HUDEP-2 (cell line): ENCODE measurements at regions not wholly inside any gene's neighbourhood (a gene's known extent, or its start where the extent isn't known, plus 50 kb on each side); places are given as distances from the start of the nearest gene placed in this dataset.
"Not testable (repeated sequence)": the region's sequence is repeated elsewhere in the genome, so short reads cannot be mapped to it uniquely, and the experiment has no call there.

Experiments used
- DNase-seq, 76 experiments: peaks; one replicate each; lab custom pipeline; 2025; ENCODE audit not compliant: unreplicated experiment in 76 of 76; lab: John Stamatoyannopoulos, UW

DNA sequence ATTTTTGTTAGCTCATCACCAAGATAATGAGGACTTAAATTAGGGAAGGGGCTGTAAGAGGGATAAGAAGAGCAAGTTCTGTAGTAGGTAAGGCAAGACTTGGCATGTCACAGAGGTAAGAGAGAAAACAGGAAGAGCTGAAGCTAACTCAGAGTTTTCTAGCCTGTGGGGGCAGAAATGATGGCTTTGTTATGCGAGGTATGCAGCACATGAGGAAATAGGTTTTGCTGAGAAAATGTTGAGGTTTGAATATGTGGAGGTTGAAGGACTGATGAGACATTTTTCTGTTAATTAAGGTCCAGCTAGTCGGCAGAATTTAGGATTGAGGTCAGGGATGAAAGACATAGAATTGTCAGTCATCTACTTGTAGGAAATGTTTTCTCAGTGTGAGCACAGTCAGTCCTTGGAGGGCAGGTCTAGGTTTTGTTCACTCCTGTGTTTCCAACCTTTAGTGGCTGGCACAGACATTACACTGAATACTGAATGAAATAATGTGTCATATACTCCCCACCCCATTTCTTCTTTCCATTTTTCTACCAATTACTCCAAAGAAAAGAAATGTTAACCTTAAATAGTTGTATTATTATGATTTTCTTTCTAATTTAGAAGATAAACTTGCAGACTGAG, 154.0 kb upstream of the AADAT start:
- no peak for DNase-seq

DNA sequence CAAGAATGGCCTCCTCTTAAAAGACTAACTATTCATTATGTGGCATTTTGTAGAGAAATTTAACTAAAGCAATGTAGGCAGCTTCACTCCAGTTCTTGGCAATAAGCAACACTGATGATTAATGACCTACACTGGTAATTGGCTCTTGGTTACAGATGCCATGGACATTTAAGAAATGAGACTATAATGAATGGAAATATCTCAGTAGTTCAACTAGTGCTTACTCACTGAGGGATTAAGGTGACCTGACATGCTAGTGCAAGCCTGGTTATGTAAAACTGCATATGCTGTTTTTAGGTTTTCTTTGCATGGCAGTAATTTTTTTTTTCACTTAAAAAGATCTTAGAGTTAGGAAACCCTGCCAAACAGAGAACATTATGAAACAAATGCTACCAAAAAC, 152.7 kb upstream of the AADAT start:
- DNase-seq = no peak

DNA sequence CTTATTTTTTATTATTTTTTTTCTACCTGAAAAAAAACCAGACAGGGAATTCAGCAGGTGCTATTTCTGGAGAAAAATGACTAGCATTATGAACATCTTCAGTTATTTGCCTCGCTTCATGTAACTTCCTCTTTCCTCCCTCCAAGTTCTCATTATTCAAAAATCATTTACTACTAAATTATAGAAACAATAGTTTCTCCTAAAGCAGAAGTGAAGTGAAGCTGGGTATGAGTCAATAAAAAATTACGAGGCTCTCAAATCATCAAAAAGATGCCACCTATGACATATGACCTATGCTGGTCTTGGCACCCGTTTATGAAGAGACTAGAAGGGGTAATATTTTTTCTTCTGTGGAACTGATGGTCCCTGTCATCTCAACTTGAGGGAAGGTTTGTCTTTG, 145.0 kb upstream of the AADAT start:
- no peak for DNase-seq

DNA sequence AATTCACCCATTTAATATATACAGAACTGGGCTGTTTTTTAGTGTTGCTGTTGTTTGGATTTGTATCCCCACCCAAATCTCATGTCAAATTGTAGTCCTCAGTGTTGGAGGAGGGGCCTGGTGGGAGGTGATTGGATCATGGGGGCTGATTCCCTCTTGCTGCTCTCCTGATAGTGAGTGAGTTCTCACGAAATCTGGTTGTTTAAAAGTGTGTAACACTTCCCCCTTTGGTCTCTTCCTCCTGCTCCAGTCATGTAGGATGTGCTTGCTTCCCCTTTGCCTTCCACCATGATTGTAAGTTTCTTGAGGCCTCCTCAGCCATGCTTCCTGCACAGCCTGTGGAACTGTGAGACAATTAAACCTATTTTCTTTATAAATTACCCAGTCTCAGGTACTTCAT, 141.6 kb upstream of the AADAT start:
- no peak for DNase-seq

DNA sequence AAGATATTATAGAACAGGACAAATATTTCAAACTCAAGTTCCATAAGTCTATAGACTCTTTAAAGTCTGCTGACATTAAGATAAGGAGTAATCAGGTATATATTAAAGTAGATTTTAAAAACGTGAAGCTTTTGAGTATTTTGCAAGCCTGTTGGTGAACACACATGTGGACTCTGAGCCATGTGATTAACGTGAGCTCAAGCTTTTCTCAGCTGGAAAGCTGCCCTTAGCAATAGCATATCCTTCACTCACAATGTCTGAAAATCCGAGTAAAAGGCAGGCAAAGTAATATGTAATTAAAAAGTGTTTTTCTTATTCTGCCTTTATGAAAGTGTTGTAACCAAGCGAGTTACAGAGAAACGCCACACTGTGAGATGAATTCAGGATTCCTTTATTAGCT, 140.5 kb upstream of the AADAT start:
- DNase-seq = no peak

DNA sequence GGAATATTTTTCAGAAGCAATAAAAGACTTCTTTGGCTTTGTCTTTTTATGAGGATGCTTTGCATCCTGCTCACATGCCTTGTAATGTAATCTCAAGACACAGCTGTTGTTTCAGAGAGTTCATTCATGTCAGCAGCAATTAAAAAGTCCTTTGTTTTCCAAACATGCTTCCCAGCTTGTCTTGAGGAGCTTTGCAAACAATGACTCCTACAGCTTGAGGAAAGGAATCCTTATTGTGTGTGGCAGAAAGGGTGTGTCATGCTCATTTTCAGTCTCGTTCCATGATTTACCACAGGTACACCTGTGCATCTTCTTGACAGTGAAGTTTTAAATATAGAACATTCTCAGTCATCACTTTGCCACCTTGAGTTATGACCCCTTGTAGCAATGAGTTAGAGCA, 139.2 kb upstream of the AADAT start:
- no peak for DNase-seq

DNA sequence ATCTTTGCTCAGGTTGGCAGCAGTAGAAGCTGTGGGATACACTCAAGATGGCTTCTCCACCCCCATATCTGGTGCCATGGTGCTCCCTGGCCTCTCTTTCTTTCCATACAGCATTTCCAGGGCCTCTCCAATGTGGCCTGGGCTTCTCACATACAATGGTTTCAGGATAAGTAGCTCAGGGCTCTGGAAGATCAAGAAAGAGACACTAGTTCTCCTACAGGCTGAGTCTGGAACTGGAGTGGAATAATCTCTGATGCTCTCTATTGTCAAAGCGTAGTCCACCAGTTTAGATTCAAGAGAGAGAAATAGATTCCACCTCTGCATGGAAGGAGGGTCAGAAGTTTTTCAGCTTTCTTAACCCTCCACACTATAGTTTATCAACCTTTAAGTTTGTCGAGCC, 138.2 kb upstream of the AADAT start:
- DNase-seq = no peak

DNA sequence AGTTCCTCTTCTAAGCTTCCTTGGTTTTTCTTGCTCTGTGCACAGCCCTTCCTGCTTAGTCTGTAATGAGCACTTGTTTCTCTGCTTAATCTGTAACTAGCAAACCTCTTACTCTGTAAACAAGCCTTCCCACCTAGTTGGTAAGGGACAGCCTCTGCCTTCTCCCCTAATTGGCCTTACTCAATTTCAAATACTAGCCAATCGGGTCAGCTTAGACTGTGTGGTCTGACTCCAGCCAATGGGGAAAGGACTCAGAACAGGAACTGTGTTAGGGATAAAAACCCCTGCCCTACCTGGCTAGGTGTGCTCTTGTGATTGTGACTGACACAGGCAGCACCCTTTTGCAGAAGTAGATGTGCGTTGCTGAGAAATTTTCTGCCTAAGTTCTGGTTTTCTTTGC, 136.5 kb upstream of the AADAT start:
- no peak for DNase-seq

DNA sequence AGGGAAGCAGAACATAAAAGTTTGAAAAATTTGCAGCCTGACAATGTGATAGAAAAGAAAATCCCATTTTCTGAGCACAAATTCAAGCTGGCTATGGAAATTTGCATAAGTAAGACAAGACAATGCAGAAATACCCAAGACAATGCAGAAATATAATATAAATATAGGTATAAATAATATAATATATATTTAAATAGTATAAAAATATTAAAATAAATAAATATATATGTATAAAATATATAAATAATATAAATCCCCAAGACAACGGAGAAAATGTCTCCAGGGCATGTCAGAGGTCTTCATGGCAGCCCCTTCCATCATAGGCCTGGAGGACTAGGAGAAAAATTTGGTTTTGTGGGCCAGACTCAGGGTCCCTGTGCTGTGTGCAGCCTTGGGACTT, 125.0 kb upstream of the AADAT start:
- DNase-seq = no peak

DNA sequence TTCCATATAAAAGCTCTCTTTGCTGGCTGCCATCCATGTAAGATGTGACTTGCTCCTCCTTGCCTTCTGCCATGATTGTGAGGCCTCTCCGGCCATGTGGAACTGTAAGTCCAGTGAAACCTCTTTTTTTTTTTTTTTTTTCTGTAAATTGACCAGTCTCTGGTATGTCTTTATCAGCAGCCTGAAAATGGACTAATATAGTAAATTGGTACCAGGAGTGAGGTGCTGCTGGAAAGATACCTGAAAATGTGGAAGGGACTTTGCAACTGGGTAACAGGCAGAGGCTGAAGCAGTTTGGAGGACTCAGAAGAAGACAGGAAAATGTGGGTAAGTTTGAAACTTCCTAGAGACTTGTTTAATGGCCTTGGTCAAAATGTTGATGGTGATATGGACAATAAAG, 124.3 kb upstream of the AADAT start:
- no peak for DNase-seq

DNA sequence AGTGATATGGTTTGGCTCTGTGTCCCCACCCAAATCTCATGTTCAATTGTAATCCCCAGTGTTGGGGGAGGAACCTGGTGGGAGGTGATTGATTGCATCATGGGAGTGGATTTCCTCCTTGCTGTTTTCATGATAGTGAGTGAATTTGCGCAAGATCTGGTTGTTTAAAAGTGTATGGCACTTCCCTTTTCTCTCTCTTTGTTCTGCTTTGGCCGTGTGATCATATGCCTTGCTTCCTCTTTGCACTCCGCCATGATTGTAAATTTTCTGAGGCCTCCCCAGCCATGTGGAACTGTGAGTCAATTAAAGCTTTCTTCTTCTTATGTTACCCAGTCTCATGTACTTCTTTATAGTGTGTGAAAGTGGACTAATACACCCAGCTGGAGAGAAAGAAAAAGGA, 113.0 kb upstream of the AADAT start:
- no peak for DNase-seq

DNA sequence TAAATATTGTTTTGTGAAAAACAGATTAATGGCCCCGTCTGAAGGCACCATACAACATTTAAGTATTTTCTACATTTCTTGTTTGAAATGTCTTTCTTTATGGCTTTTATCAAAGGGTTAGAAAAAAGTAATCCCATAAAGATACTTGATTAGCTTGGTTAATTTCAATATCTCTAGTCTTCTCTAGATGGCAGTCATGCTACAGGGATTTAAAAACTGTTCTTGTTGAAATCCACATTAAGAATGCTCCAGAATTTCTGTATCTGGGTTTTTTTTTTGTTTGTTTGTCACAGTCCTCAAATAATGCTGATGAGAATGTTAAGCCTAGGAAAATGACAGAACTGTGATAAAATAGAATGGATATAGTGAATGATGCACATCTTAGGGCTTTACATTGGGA, 109.0 kb upstream of the AADAT start:
- DNase-seq = no peak

DNA sequence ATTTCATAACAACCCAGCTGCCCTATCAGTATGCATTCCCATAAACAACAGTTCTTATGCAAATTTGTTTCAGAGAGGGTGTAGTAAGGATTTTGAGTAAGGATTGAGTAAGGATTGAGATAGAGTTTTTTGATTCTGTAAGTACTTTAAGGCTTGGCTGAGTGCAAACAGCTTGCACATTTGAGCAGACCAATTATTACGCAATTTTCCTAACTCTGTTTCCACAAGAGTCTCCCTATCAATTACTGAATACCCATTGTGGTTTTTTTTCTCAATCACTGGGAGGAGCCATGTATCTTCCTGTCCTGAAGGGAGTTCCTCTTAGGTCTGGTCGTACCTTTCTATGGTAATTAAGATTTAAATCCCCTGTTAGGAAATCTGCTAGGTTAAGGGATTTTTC, 105.0 kb upstream of the AADAT start:
- DNase-seq = not testable (repeated sequence)

DNA sequence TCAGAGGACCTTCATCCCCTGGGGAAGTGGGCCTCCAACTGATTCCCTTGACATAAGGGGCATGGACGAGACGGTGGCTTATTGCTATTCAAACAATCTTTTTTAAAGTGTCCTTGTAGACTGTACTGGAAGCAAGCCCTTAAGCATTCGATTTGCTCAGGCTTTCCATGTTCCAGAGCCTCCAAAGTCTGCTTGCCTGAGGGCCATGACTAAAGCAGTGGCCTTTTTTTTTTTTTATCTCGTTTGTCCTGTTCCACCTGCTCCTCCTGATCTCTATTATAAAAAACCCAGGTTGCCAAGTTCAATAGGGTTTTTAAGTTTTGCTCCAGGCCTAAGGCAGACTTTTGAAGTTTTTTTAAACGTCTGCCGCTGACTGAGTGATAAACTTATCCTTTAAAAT, 103.7 kb upstream of the AADAT start:
- no peak for DNase-seq

DNA sequence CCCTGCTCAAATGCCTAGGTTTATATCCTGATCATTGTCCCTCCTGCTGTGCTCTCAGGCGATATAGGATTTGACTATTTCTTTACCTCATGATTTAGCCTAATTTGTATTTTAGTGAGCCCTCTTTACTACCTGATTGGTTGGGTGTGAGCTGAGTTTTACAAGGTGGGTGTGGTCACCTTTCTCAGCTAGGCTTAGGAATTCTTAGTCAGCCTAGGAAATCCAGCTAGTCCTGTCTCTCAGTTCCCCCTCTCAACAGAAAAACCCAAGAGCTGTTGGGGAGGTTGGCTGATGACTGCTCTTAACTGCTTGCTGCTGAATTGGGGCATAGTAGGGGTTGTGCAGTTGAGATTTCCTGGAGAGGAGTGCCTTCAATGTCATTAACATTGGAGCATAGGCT, 100.5 kb upstream of the AADAT start:
- DNase-seq = no peak

DNA sequence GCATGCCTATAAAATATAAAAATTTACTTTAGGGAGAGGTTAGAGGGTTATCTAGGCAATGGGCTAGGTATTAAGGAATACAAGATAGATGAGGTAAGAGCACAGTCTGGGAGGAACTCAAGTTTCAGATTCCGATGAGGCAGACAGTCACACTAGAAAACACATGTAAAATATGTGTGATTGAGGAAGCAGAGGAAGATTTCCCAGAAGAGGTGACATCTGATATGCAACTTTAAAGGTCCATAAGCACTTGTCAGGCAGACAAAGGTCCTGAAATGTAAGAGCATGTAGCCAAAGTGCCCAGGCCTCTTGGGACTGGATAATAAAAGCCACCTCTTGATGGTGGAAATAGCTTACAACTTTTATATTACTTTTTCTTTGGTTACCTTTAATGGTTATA, 81.1 kb upstream of the AADAT start:
- no peak for DNase-seq

DNA sequence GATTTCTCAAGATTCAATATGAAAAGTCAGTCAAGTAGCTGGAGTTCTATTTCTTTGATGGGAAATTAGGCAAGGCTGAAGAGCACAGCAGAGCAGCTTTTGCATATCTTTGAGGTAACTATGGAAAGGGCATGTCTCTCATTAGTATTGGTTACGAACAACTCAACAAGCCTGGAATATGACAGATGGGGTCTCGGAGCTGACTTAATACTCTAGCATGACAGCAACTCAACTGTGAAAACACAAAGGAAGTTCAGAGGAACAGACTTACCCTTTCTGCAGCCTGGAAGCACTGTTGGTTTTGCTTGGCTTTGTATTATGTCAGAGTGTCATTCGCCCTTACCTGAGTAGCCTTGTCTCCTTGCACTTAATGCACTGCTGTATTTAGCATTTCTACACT, 79.9 kb upstream of the AADAT start:
- no peak for DNase-seq

DNA sequence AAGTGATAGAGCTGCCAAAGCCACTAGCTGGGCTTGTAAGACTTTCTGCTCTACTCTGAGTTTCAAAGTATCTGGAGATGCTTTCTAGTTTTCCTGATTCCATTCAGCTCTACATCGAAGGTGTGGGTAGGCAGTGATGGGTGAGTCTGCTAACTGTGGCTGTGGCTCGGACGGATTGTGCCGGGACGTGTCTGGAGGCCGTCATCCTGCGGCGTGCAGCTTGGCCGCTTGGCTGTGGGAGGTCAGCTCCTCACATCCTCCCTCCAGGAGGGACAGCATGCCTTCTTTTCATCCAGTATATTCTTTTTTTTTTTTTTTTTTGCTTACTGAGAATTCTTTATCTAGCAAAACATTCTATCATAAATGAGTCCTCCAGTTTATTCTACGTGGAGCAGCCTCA, 77.9 kb upstream of the AADAT start:
- no peak for DNase-seq

DNA sequence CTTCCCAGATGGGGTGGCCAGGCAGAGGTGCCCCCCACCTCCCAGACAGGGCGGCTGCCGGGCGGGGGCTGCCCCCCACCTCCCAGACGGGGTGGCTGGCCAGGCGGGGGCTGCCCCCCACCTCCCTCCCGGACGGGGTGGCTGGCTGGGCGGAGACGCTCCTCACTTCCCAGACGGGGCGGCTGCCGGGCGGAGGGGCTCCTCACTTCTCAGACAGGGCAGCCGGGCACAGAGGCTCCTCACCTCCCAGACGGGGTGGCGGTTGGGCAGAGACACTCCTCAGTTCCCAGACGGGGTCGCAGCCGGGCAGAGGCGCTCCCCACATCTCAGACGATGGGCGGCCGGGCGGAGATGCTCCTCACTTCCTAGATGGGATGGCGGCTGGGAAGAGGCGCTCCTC, 76.4 kb upstream of the AADAT start:
- not testable (repeated sequence) for DNase-seq

DNA sequence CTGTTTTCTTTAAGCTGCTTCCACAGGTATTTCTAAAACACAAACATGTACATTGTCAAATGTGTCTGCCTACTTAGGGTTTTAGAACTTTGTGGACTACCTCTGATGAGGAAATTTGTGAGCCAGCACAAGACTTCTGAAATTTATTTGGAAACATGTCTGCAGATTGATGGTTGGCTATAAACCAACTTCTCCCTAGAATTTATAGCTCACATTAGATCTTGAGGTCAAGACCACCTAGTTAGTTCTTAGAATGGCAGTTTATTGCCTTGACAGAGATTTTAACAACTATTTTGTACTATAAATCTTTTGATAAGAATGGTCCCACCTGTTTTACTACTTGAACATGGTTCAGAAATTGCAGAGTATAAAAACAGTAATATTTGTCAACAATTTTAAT, 72.7 kb upstream of the AADAT start:
- no peak for DNase-seq

DNA sequence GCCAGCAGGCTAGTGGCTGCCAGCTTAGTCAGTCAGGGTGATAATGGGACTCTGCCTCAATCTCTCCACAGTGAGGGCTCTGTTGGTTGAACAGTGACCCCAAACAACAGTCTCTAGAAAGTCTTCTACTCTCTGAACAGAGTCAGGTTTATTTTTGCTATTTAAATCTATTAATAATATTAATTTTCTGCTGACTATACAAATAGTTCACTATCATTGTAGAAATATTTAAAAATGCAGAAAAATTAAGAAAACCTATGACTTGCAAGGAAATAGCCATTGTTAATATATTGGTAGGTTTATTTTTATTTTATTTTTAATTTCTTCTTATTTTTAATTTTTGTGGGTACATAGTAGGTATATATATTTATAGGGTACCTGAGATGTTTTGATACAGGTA, 67.9 kb upstream of the AADAT start:
- DNase-seq = no peak

DNA sequence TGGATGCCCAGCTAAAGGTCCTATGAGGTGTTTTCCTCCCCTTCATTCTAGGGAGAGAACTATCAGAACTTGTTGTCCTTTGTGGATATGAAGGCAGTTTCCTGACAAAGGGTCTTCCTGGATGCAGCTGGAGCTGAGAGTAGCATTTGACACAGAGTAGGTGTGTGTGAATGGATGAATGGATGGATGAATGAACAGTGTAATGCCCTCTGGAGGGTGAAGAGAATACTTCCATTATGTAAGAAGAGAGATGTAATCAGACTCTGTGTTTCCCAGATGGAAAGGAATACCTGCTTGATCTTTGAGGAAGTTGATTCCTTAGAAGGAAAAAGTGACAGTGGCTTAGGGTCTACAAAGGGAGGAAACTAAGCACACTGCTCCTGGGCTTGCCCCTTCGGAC, 55.4 kb upstream of the AADAT start:
- DNase-seq = no peak

DNA sequence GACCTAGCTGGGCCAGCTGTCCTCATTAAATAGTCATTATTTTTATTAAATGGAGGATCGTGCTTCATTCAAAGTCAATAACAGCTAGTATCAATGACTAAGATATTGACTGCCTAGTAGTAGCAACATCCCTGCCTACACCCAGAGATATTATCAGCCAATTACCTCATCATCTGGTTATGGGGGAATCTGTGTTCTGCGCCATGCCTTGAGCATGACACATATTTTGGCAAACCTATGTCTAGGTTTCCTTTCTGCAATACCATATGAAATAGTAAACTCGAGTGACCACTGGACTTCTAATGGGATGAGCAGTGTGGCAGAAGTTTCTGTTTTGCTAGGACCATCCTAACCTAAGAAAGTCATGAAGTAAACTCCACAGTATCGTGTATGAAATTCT, 50.0 kb upstream of the AADAT start:
- DNase-seq = no peak
